ENCODE measurements at regions not wholly inside any gene's neighbourhood (a gene's known extent, or its start where the extent isn't known, plus 50 kb on each side); places are given as distances from the start of the nearest gene placed in this dataset.
"Not testable (repeated sequence)": the region's sequence is repeated elsewhere in the genome, so short reads cannot be mapped to it uniquely, and the experiment has no call there.

DNA sequence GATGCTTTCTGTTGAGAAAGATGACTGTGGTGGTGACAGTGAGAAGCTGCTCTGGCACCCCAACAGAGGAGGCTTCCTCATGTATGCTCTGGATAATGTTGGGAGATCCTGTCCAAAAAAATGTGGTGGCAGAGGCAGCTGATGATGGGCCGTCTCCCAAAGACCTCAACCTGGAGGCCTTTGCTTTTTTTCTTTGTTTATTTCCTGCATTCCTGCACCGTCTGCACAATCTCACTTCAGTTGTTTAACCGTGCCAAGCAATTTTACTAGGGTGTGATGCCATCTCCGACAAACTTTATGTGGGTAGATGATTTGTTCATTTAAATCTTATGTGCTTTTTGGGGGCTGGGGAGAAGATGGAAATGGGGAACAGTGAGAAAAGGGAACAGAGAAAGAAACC lies 62.2 kb upstream of the IGFBP5 start:
- no peak for TF ChIP-seq CTCF (IDR thresholded peaks at IDR 0.05)
- Mint-ChIP-seq H3K36me3 (ENCODE audit: low read depth) (no peaks in the 10 kb centered on the region), H3K4me1 (ENCODE audit: low read depth) (no peaks in the 10 kb centered on the region), H3K27ac (no peak overlapping the region), H3K9me3 (no peaks in the 10 kb centered on the region), H3K27me3 (no peaks in the 10 kb centered on the region), H3K4me3 (no peak overlapping the region)
- intact Hi-C loops (cut with micrococcal nuclease), result no loop called here
- DNase-seq (no peak), ATAC-seq (no peak)
- ChIA-PET CTCF (no interaction called here), POLR2A (no interaction called here)

DNA sequence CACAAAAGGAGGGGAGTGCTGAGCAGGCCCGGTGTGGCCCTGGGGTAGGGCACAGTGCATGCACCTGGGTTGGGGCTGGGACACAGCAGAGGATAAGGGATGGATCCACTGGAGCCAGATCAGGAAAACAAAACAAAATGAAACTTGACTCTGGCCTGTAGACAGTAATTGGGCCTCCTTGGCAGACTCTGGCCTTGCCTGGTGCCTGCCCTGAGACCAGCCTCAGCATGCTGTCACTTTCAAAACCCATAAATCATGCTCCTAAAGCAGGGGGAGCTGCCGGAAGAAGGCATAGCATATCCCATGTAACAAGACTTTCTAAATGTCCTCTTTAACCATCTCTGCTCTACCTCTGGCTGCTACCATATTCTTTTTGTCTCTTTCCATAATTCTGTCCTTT lies 61.1 kb upstream of the IGFBP5 start:
- Mint-ChIP-seq H3K27me3 (peaks cover 2% of the 10 kb centered on the region), H3K4me1 (ENCODE audit: low read depth) (no peaks in the 10 kb centered on the region), H3K9me3 (no peaks in the 10 kb centered on the region), H3K27ac (no peak overlapping the region), H3K4me3 (no peak overlapping the region), H3K36me3 (ENCODE audit: low read depth) (no peaks in the 10 kb centered on the region)
- no peak for ATAC-seq
- DNase-seq, result no peak
- intact Hi-C loops (cut with micrococcal nuclease), result no loop called here
- ChIA-PET CTCF (interaction anchor here (1.0 kb wide), 1 partner anchor 1237 kb away, joined by 3 read pairs; no protein-coding TSS in a partner anchor), POLR2A (no interaction called here)
- no peak for TF ChIP-seq CTCF (IDR thresholded peaks at IDR 0.05)

- CTCF ChIA-PET, result interaction anchor here (0.6 kb wide), 1 partner anchor 90 kb away, joined by 3 read pairs; no protein-coding TSS in a partner anchor
- H3K36me3 Mint-ChIP-seq (ENCODE audit: low read depth), result no peaks in the 10 kb centered on the region
- POLR2A ChIA-PET, result interaction anchor here (1.1 kb wide), 1 partner anchor 248 kb away, joined by 3 read pairs; no protein-coding TSS in a partner anchor
- no peak for TF ChIP-seq CTCF (IDR thresholded peaks at IDR 0.05)
- H3K4me3 Mint-ChIP-seq, result no peak overlapping the region
- H3K9me3 Mint-ChIP-seq, result no peaks in the 10 kb centered on the region
- peaks cover 2% of the 10 kb centered on the region for H3K27me3 Mint-ChIP-seq
- no peaks in the 10 kb centered on the region for H3K4me1 Mint-ChIP-seq (ENCODE audit: low read depth)
- intact Hi-C loops (cut with micrococcal nuclease), result no loop called here
- H3K27ac Mint-ChIP-seq, result no peak overlapping the region
- DNase-seq (no peak), ATAC-seq (no peak)
Observed at GRCh38 chr2:216754812-216755211, 59.5 kb upstream of the IGFBP5 start.

DNA sequence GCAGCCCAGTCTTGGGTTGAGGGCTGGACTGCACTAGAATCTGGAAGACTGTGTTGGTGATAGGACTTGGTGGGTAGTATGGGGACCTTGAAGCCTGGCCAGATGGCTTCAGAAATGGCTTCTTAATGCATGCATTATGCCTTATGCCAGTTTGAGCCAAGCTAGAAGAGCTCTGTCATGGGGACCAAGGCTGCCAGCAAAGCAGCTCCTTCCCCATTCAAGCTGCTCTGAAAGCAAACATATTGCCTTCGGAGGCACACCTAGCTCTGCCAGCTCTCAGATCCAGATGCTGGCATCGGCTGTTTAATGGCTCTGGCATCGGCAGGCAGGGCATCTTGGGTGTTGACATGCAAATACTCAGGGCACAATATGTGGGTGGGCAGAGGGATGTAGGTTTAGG lies 59.0 kb upstream of the IGFBP5 start:
- Mint-ChIP-seq H3K27ac (no peak overlapping the region), H3K9me3 (no peaks in the 10 kb centered on the region), H3K4me3 (no peak overlapping the region), H3K36me3 (ENCODE audit: low read depth) (no peaks in the 10 kb centered on the region), H3K4me1 (ENCODE audit: low read depth) (no peaks in the 10 kb centered on the region), H3K27me3 (peaks cover 2% of the 10 kb centered on the region)
- POLR2A ChIA-PET, result interaction anchor here (0.6 kb wide), 1 partner anchor 24 kb away, joined by 3 read pairs; no protein-coding TSS in a partner anchor
- CTCF ChIA-PET, result interaction anchor here (0.6 kb wide), 1 partner anchor 89 kb away, joined by 3 read pairs; no protein-coding TSS in a partner anchor
- DNase-seq, result no peak
- TF ChIP-seq CTCF (IDR thresholded peaks at IDR 0.05), result no peak
- intact Hi-C loops (cut with micrococcal nuclease), result no loop called here
- ATAC-seq, result no peak

DNA sequence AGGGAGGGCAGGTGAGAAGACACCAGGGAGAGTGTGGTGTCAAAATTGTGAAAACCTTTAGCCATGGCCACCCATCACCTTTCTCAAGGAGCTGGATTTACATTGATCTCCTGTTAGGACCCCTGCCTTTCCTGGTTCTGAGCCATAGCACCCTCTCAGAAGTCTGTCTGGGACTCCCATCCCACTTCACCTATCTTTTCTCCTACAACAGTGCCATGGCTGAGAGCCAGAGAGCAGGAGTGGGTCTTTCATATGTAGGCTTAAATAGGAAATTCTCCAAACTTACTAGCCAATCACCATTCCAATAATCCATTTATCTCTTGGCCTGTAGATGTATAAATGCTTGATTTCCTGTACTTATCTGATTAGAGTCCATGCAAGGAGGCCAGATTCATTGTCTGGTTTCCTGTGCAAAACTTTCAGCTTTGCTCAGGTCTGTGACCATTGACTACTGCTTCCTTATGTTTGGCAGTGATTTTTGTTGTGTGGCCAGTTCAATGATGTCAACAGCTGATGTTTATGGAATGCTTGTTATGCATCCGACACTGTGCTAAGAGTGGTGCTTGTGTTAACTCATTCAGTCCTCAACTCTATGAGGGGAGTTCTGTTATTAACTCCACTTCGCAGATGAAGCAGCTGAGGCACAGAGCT lies 57.6 kb upstream of the IGFBP5 start:
- Mint-ChIP-seq H3K9me3 (no peaks in the 10 kb centered on the region), H3K27ac (no peak overlapping the region), H3K4me3 (no peak overlapping the region), H3K27me3 (peaks cover 3% of the 10 kb centered on the region), H3K4me1 (ENCODE audit: low read depth) (no peaks in the 10 kb centered on the region), H3K36me3 (ENCODE audit: low read depth) (no peaks in the 10 kb centered on the region)
- intact Hi-C loops (cut with micrococcal nuclease), result no loop called here
- CTCF ChIA-PET, result no interaction called here
- TF ChIP-seq CTCF (IDR thresholded peaks at IDR 0.05), result no peak
- DNase-seq, result no peak
- no peak for ATAC-seq
- POLR2A ChIA-PET, result no interaction called here

DNA sequence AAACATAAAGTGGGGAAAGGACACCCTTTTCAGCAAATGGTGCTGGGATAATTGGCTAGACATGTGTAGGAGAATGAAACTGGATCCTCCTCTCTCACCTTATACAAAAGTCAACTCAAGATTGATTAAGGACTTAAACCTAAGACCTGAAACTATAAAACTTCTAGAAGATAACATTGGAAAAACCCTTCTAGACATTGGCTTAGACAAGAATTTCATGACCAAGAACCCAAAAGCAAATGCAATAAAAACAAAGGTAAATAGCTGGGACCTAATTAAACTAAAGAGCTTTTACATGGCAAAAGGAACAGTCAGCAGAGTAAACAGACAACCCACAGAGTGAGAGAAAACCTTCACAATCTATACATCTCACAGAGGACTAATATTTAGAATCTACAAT lies 55.4 kb upstream of the IGFBP5 start:
- H3K36me3 Mint-ChIP-seq (ENCODE audit: low read depth); DNase-seq; ATAC-seq; H3K4me1 Mint-ChIP-seq (ENCODE audit: low read depth); H3K27me3 Mint-ChIP-seq; H3K27ac Mint-ChIP-seq; H3K9me3 Mint-ChIP-seq; intact Hi-C loops (cut with micrococcal nuclease); H3K4me3 Mint-ChIP-seq; CTCF ChIA-PET; POLR2A ChIA-PET: not testable (repeated sequence)
